Peyer's patch (tissue), 4 donors: ENCODE measurements at regions not wholly inside any gene's neighbourhood (a gene's known extent, or its start where the extent isn't known, plus 50 kb on each side); places are given as distances from the start of the nearest gene placed in this dataset.

Source experiments
- POLR2A ChIP-seq, 2 donors: fragments of 450-650 bp; IDR thresholded peaks; one replicate each; pipeline ENCODE4 v1.5.1; 2017; ENCODE audit warnings: antibody characterized with exemption in 2 of 2, mild to moderate bottlenecking in 2 of 2, moderate library complexity in 2 of 2
- TF ChIP-seq, protein P1 (sequence below), 6 experiments: fragments of 450-650 bp in 4 of 6; fragments of 200-600 bp in 2 of 6; sonication (generic) in 1 of 6; IDR thresholded peaks; one replicate each; pipeline ENCODE4 v1.5.1; 2017 to 2019; ENCODE audit warnings: antibody characterized with exemption in 6 of 6, mild to moderate bottlenecking in 3 of 6, moderate library complexity in 1 of 6

DNA sequence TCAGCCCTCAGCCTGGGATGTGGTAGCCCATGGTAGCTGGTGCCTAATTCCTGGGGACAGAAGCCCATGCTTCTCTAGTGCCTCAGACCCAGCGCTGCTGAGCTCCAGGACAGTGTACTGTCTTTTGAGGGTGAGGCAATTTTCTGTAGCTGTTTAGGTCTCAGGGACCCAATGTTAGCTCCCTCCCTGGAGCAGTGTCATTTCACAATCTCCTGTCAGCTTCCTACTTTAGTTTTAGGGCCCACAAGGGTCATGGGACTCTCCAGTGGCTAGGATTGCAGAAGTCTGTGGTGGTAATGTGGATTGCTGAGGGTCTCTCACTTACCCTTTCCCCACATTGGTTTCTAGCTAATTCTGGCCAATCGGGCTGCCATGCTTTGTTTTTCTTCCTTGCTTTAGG, 67.7 kb upstream of the CCL21 start:
- TF ChIP-seq, protein P1, sequence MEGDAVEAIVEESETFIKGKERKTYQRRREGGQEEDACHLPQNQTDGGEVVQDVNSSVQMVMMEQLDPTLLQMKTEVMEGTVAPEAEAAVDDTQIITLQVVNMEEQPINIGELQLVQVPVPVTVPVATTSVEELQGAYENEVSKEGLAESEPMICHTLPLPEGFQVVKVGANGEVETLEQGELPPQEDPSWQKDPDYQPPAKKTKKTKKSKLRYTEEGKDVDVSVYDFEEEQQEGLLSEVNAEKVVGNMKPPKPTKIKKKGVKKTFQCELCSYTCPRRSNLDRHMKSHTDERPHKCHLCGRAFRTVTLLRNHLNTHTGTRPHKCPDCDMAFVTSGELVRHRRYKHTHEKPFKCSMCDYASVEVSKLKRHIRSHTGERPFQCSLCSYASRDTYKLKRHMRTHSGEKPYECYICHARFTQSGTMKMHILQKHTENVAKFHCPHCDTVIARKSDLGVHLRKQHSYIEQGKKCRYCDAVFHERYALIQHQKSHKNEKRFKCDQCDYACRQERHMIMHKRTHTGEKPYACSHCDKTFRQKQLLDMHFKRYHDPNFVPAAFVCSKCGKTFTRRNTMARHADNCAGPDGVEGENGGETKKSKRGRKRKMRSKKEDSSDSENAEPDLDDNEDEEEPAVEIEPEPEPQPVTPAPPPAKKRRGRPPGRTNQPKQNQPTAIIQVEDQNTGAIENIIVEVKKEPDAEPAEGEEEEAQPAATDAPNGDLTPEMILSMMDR (IDR thresholded peaks at IDR 0.05): no peak
- TF ChIP-seq POLR2A (IDR thresholded peaks at IDR 0.05): no peak
